Mesendoderm (in vitro differentiated cells): ENCODE measurements at regions not wholly inside any gene's neighbourhood (a gene's known extent, or its start where the extent isn't known, plus 50 kb on each side); places are given as distances from the start of the nearest gene placed in this dataset.
A peak's percentile ranks its signal among the peaks of the same experiment; 100 is the strongest.

Experiments used
- DNase-seq: peaks from one replicate; pipeline ENCODE4 v3.0.0; 2013
- H2AK5ac ChIP-seq: 2 replicates; pipeline ENCODE4 v1.6.1; 2013; ENCODE audit warnings: low read length, inconsistent platforms
- H2BK120ac ChIP-seq: 2 replicates; pipeline ENCODE4 v1.6.1; 2013; ENCODE audit warnings: low read depth, mild to moderate bottlenecking, low read length, moderate library complexity, mixed read lengths
- H2BK15ac ChIP-seq: replicated peaks from 2 replicates; pipeline ENCODE4 v1.6.1; 2013; ENCODE audit warnings: low read depth, mild to moderate bottlenecking, moderate library complexity
- H2BK5ac ChIP-seq: 2 replicates; pipeline ENCODE4 v1.6.1; 2013; ENCODE audit warnings: low read length, inconsistent platforms
- H3K18ac ChIP-seq: 2 replicates; pipeline ENCODE4 v1.6.1; 2013; ENCODE audit warnings: mild to moderate bottlenecking, low read length, mixed read lengths
- H3K23ac ChIP-seq: one replicate; pipeline ENCODE4 v1.6.1; 2013; ENCODE audit warnings: low read length
- H3K27ac ChIP-seq: 2 replicates; pipeline ENCODE4 v1.5.1; 2013; ENCODE audit warnings: low read depth, mild to moderate bottlenecking, inconsistent platforms, low read length, moderate library complexity
- H3K27me3 ChIP-seq: 2 replicates; pipeline ENCODE4 v1.6.1; 2013; ENCODE audit warnings: low read length, control low read depth, mild to moderate bottlenecking, inconsistent platforms; ENCODE audit not compliant: insufficient read depth, poor library complexity
- H3K36me3 ChIP-seq: 2 replicates; pipeline ENCODE4 v1.6.1; 2013; ENCODE audit warnings: low read length, inconsistent platforms; ENCODE audit not compliant: control insufficient read depth, insufficient read depth
- H3K4ac ChIP-seq: one replicate; pipeline ENCODE4 v1.6.1; 2013; ENCODE audit warnings: low read depth, mild to moderate bottlenecking, low read length, moderate library complexity
- H3K4me1 ChIP-seq: 2 replicates; pipeline ENCODE4 v1.6.1; 2013; ENCODE audit warnings: low read depth, low read length, inconsistent platforms; ENCODE audit not compliant: control insufficient read depth
- H3K4me2 ChIP-seq: 2 replicates; pipeline ENCODE4 v1.6.1; 2013; ENCODE audit warnings: low read length
- H3K4me3 ChIP-seq: 2 replicates; pipeline ENCODE4 v1.5.1; 2013; ENCODE audit warnings: mild to moderate bottlenecking, low read length
- H3K56ac ChIP-seq: one replicate; pipeline ENCODE4 v1.6.1; 2013; ENCODE audit warnings: low read length
- H3K79me1 ChIP-seq: 2 replicates; pipeline ENCODE4 v1.6.1; 2013; ENCODE audit warnings: low read length, inconsistent platforms
- H3K79me2 ChIP-seq: 2 replicates; pipeline ENCODE4 v1.6.1; 2013; ENCODE audit warnings: mild to moderate bottlenecking, low read length; ENCODE audit not compliant: control insufficient read depth, insufficient read depth
- H3K9ac ChIP-seq: 2 replicates; pipeline ENCODE4 v1.6.1; 2013; ENCODE audit warnings: low read length, inconsistent platforms
- H4K5ac ChIP-seq: one replicate; pipeline ENCODE4 v1.6.1; 2013; ENCODE audit warnings: low read length
- H4K8ac ChIP-seq: one replicate; pipeline ENCODE4 v1.6.1; 2013; ENCODE audit warnings: low read depth, mild to moderate bottlenecking, control low read depth, low read length, moderate library complexity
- WGBS: extraction: QIAGEN DNeasy Blood & Tissue Kit; methylation state at CpG from one replicate; pipeline ENCODE4 v1.1.7; 2013; ENCODE audit warnings: low lambda C conversion rate, missing lambda C conversion rate; ENCODE audit not compliant: insufficient coverage; ENCODE audit errors: extremely low coverage; 5-methylcytosine and 5-hydroxymethylcytosine counted together

- Histone ChIP-seq H3K79me2 (no peaks in the 10 kb centered on the region), H2AK5ac (no peak overlapping the region), H3K18ac (no peak overlapping the region), H3K4me3 (no peak overlapping the region), H3K36me3 (no peaks in the 10 kb centered on the region), H2BK5ac (no peak overlapping the region), H3K4me1 (no peaks in the 10 kb centered on the region), H3K79me1 (no peaks in the 10 kb centered on the region), H2BK15ac (no peak overlapping the region), H3K4me2 (no peak overlapping the region), H3K27me3 (no peaks in the 10 kb centered on the region), H4K8ac (no peak overlapping the region), H4K5ac (no peak overlapping the region), H3K23ac (no peak overlapping the region), H3K9ac (no peak overlapping the region), H2BK120ac (no peak overlapping the region), H3K4ac (no peak overlapping the region), H3K27ac (no peak overlapping the region), H3K56ac (no peak overlapping the region)
- WGBS, result no CpG with 5 or more reads among the region's 11 CpGs
- DNase-seq, result no peak
These were observed 55.6 kb upstream of the PTHLH start for GRCh38 chr12:28027947-28028724.

- no peak for DNase-seq
- no peak overlapping the region for H3K23ac ChIP-seq
- no peak overlapping the region for H2BK120ac ChIP-seq
- no peak overlapping the region for H2AK5ac ChIP-seq
- H3K56ac ChIP-seq, result no peak overlapping the region
- no peak overlapping the region for H2BK15ac ChIP-seq
- no peak overlapping the region for H3K4ac ChIP-seq
- H4K5ac ChIP-seq, result no peak overlapping the region
- H3K27me3 ChIP-seq, result no peaks in the 10 kb centered on the region
- H3K79me2 ChIP-seq, result no peaks in the 10 kb centered on the region
- H3K4me1 ChIP-seq, result no peaks in the 10 kb centered on the region
- no peak overlapping the region for H3K9ac ChIP-seq
- WGBS, result no CpG with 5 or more reads among the region's 4 CpGs
- H3K4me2 ChIP-seq, result no peak overlapping the region
- no peak overlapping the region for H4K8ac ChIP-seq
- H3K4me3 ChIP-seq, result no peak overlapping the region
- no peak overlapping the region for H3K18ac ChIP-seq
- H2BK5ac ChIP-seq, result no peak overlapping the region
- H3K36me3 ChIP-seq, result no peaks in the 10 kb centered on the region
- no peaks in the 10 kb centered on the region for H3K79me1 ChIP-seq
- H3K27ac ChIP-seq, result no peak overlapping the region
These were observed 60.4 kb upstream of the PTHLH start for GRCh38 chr12:28032811-28033537.

- Histone ChIP-seq H3K18ac (no peak overlapping the region), H2BK5ac (no peak overlapping the region), H4K8ac (no peak overlapping the region), H3K27me3 (no peaks in the 10 kb centered on the region), H3K79me2 (no peaks in the 10 kb centered on the region), H3K9ac (no peak overlapping the region), H3K4me2 (no peak overlapping the region), H2BK15ac (no peak overlapping the region), H3K4me3 (no peak overlapping the region), H2BK120ac (no peak overlapping the region), H3K36me3 (no peaks in the 10 kb centered on the region), H3K56ac (no peak overlapping the region), H3K79me1 (no peaks in the 10 kb centered on the region), H2AK5ac (no peak overlapping the region), H3K23ac (no peak overlapping the region), H3K4ac (no peak overlapping the region), H3K27ac (no peak overlapping the region), H3K4me1 (no peaks in the 10 kb centered on the region), H4K5ac (no peak overlapping the region)
- DNase-seq, result no peak
- WGBS, result no CpG with 5 or more reads among the region's 2 CpGs
These were observed 61.0 kb upstream of the PTHLH start for GRCh38 chr12:28033538-28033915.

- Histone ChIP-seq H2BK5ac (no peak overlapping the region), H3K9ac (no peak overlapping the region), H3K23ac (no peak overlapping the region), H3K79me2 (no peaks in the 10 kb centered on the region), H4K5ac (no peak overlapping the region), H2AK5ac (no peak overlapping the region), H3K27ac (no peak overlapping the region), H3K4me2 (no peak overlapping the region), H2BK120ac (no peak overlapping the region), H3K4me3 (no peak overlapping the region), H3K79me1 (no peaks in the 10 kb centered on the region), H2BK15ac (no peak overlapping the region), H3K27me3 (no peaks in the 10 kb centered on the region), H3K56ac (no peak overlapping the region), H4K8ac (no peak overlapping the region), H3K4ac (no peak overlapping the region), H3K4me1 (no peaks in the 10 kb centered on the region), H3K36me3 (no peaks in the 10 kb centered on the region), H3K18ac (no peak overlapping the region)
- no peak for DNase-seq
- no CpG with 5 or more reads among the region's 1 CpG for WGBS
These were observed 61.7 kb upstream of the PTHLH start for GRCh38 chr12:28034271-28034670.

- Histone ChIP-seq H3K79me1 (no peaks in the 10 kb centered on the region), H2BK5ac (no peak overlapping the region), H4K5ac (no peak overlapping the region), H3K36me3 (no peaks in the 10 kb centered on the region), H3K27me3 (no peaks in the 10 kb centered on the region), H3K18ac (no peak overlapping the region), H2BK120ac (no peak overlapping the region), H3K4ac (no peak overlapping the region), H4K8ac (no peak overlapping the region), H2BK15ac (no peak overlapping the region), H3K79me2 (no peaks in the 10 kb centered on the region), H3K23ac (no peak overlapping the region), H3K27ac (no peak overlapping the region), H3K4me1 (no peaks in the 10 kb centered on the region), H3K4me2 (no peak overlapping the region), H3K56ac (no peak overlapping the region), H3K4me3 (no peak overlapping the region), H3K9ac (no peak overlapping the region), H2AK5ac (no peak overlapping the region)
- no CpG with 5 or more reads among the region's 1 CpG for WGBS
- DNase-seq, result peak; percentile 29
These were observed 63.0 kb upstream of the PTHLH start for GRCh38 chr12:28035500-28035899.
